GM12878 (cell line): ENCODE measurements at regions not wholly inside any gene's neighbourhood (a gene's known extent, or its start where the extent isn't known, plus 50 kb on each side); places are given as distances from the start of the nearest gene placed in this dataset.

Experiments used
- ATAC-seq: fragments of 200-7000 bp; cut with Tn5 transposase; 3 replicates; pipeline ENCODE4 v1.9.1; 2020; ENCODE audit warnings: mild to moderate bottlenecking, moderate library complexity
- BruUV-seq: library from RNA; stranded (reverse); fragments of 400-500 nt; replicated peaks from 2 replicates; lab custom pipeline; 2021; lab: Mats Ljungman, UMichigan
- CTCF ChIA-PET: fragments of 300-600 bp; sonication (Branson Sonifier 250); formaldehyde crosslinking; extraction: SDS; loops from one replicate; lab custom pipeline; 2021; ENCODE audit warnings: inconsistent platforms; lab: Yijun Ruan, JAX
- POLR2A ChIA-PET: fragments of 350-600 bp; formaldehyde crosslinking; extraction: SDS; loops from one replicate; lab custom pipeline; 2021; ENCODE audit warnings: inconsistent platforms; lab: Charles Lee
- RAD21 ChIA-PET: fragments of 300-600 bp; sonication (Branson Sonifier 250); formaldehyde crosslinking; loops from one replicate; lab custom pipeline; 2023; ENCODE audit warnings: antibody characterized with exemption; ENCODE audit not compliant: unreplicated experiment; lab: Charles Lee
- SMC1A ChIA-PET: fragments of 300-600 bp; sonication (Branson Sonifier 250); formaldehyde crosslinking; loops from one replicate; lab custom pipeline; 2023; ENCODE audit not compliant: unreplicated experiment, uncharacterized antibody; lab: Charles Lee
- DNase-seq: peaks from one replicate; pipeline ENCODE4 v3.0.0-alpha.2; 2011; ENCODE audit warnings: low read depth, low spot score
- FAIRE-seq: peaks from 3 replicates; lab custom pipeline; 2011; peaks lifted over from hg19 to GRCh38; lab: Jason Lieb, UNC
- H2AFZ ChIP-seq: 2 replicates; pipeline ENCODE4 v1.6.0; 2011; ENCODE audit warnings: low read depth, low read length, control low read depth; ENCODE audit not compliant: control insufficient read depth
- H3K27ac ChIP-seq: 2 replicates; pipeline ENCODE4 v1.5.1; 2011; ENCODE audit warnings: control low read depth; ENCODE audit not compliant: control insufficient read depth, insufficient read depth
- H3K27me3 ChIP-seq, 2 experiments: replicated peaks in 1 of 2; 2 replicates each; pipeline versions ENCODE4 v1.6.0 to v1.6.1; 2011; ENCODE audit warnings: low read length in 1 of 2; ENCODE audit not compliant: control insufficient read depth in 2 of 2, insufficient read depth in 2 of 2
- H3K36me3 ChIP-seq, 2 experiments: 2 replicates each; pipeline ENCODE4 v1.5.1; 2011; ENCODE audit warnings: low read length in 1 of 2; ENCODE audit not compliant: control insufficient read depth in 2 of 2, insufficient read depth in 2 of 2
- H3K4me1 ChIP-seq: 2 replicates; pipeline ENCODE4 v1.6.1; 2011; ENCODE audit warnings: mild to moderate bottlenecking, low read length, moderate library complexity, mixed read lengths; ENCODE audit not compliant: control insufficient read depth, insufficient read depth
- H3K4me2 ChIP-seq: 2 replicates; pipeline ENCODE4 v1.6.0; 2011; ENCODE audit warnings: control low read depth; ENCODE audit not compliant: control insufficient read depth, insufficient read depth
- H3K4me3 ChIP-seq: fragments of 200-600 bp; sonication (generic); 2 replicates; pipeline ENCODE4 v1.5.1; 2016
- H3K79me2 ChIP-seq: 2 replicates; pipeline ENCODE4 v1.6.0; 2011; ENCODE audit warnings: low read length; ENCODE audit not compliant: control insufficient read depth, insufficient read depth
- H3K9ac ChIP-seq: 2 replicates; pipeline ENCODE4 v1.8.0; 2011; ENCODE audit warnings: low read length, control low read depth, mixed read lengths; ENCODE audit not compliant: control insufficient read depth, insufficient read depth
- H3K9me3 ChIP-seq: replicated peaks from 3 replicates; pipeline ENCODE4 v1.5.1; 2011; ENCODE audit warnings: mild to moderate bottlenecking, low read length; ENCODE audit not compliant: control insufficient read depth, insufficient read depth
- H4K20me1 ChIP-seq: 2 replicates; pipeline ENCODE4 v1.6.0; 2011; ENCODE audit not compliant: control insufficient read depth, insufficient read depth
- ATF2 ChIP-seq: IDR thresholded peaks from 2 replicates; pipeline ENCODE4 v1.6.1; 2012; ENCODE audit warnings: low read length, inconsistent platforms
- CREB1 ChIP-seq: IDR thresholded peaks from 2 replicates; pipeline ENCODE4 v1.6.1; 2012; ENCODE audit warnings: low read depth, mild to moderate bottlenecking, inconsistent platforms
- EZH2 ChIP-seq: IDR thresholded peaks from 2 replicates; pipeline ENCODE4 v1.6.1; 2012; ENCODE audit warnings: low read depth, mild to moderate bottlenecking, control low read depth, inconsistent platforms, low read length, borderline replicate concordance; ENCODE audit not compliant: control insufficient read depth
- FOXM1 ChIP-seq: IDR thresholded peaks from 2 replicates; pipeline ENCODE4 v1.6.1; 2012; ENCODE audit warnings: low read depth, mild to moderate bottlenecking, inconsistent platforms, low read length, moderate library complexity
- IRF5 ChIP-seq: fragments of 450-650 bp; IDR thresholded peaks from 2 replicates; pipeline ENCODE4 v1.6.1; 2017; ENCODE audit warnings: borderline replicate concordance
- JUND ChIP-seq: IDR thresholded peaks from 2 replicates; pipeline ENCODE4 v1.6.1; 2012; ENCODE audit warnings: low read depth, mild to moderate bottlenecking, low read length, improper control_type of control experiment, moderate library complexity
- MYB ChIP-seq: fragments of 150-350 bp; IDR thresholded peaks from 2 replicates; pipeline ENCODE4 v1.6.1; 2014; ENCODE audit warnings: mild to moderate bottlenecking, low read depth, low read length, borderline replicate concordance
- POLR2AphosphoS2 ChIP-seq: IDR thresholded peaks from 2 replicates; pipeline ENCODE4 v1.6.1; 2011; ENCODE audit warnings: low read depth, mild to moderate bottlenecking, low read length, improper control_type of control experiment, moderate library complexity
- PRDM15 ChIP-seq: fragments of 450-650 bp; formaldehyde crosslinking; IDR thresholded peaks from 2 replicates; pipeline ENCODE4 v1.4.0; 2020; ENCODE audit warnings: mild to moderate bottlenecking, moderate library complexity
- SIX5 ChIP-seq: IDR thresholded peaks from 2 replicates; pipeline ENCODE4 v1.6.1; 2011; ENCODE audit warnings: mild to moderate bottlenecking, low read depth, low read length, moderate library complexity; ENCODE audit not compliant: severe bottlenecking
- SMAD1 ChIP-seq: fragments of 450-650 bp; IDR thresholded peaks from 2 replicates; pipeline ENCODE4 v1.6.1; 2018; ENCODE audit warnings: mild to moderate bottlenecking, low read depth; ENCODE audit not compliant: partially characterized antibody
- ZNF274 ChIP-seq: IDR thresholded peaks from one replicate; pipeline ENCODE4 v1.8.0; 2011; ENCODE audit not compliant: insufficient read length, insufficient read depth
- ZNF622 ChIP-seq: fragments of 450-650 bp; IDR thresholded peaks from 2 replicates; pipeline ENCODE4 v1.6.1; 2017; ENCODE audit warnings: mild to moderate bottlenecking, inconsistent platforms
- WGBS: methylation state at CpG from one replicate; pipeline ENCODE4 v1.1.6; 2016; ENCODE audit warnings: low lambda C conversion rate; ENCODE audit not compliant: insufficient replicate concordance, insufficient coverage; ENCODE audit errors: missing lambda C conversion rate; 5-methylcytosine and 5-hydroxymethylcytosine counted together
- in situ Hi-C: fragments of 300-500 bp; cut with MboI; formaldehyde crosslinking; loops from 9 replicates; pipeline ENCODE4 v1.14.3; 2018; ENCODE audit warnings: mixed read lengths
- intact Hi-C: fragments of 100-400 bp; cut with micrococcal nuclease; formaldehyde crosslinking; loops from one replicate; pipeline ENCODE4 v1.14.2; 2022; ENCODE audit not compliant: unreplicated experiment

- TF ChIP-seq ATF2 (no peak), ZNF622 (no peak), MYB (no peak), IRF5 (no peak)
These were observed 900.3 kb downstream of the PCDH7 start (continued) for GRCh38 chr4:31620476-31620875.

GRCh38 chr4:31645236-31645635 is 925.1 kb downstream of the PCDH7 start:
- H3K4me3 ChIP-seq = no peak overlapping the region
- no TSS peak for BruUV-seq
- no peak overlapping the region for H3K4me2 ChIP-seq
- H3K27ac ChIP-seq = no peak overlapping the region
- H2AFZ ChIP-seq = no peak overlapping the region
- ChIA-PET CTCF (no interaction called here), SMC1A (interaction anchor here (0.7 kb wide), 1 partner anchor 12 kb away, joined by 3 read pairs; no protein-coding TSS in a partner anchor), RAD21 (no interaction called here), POLR2A (no interaction called here)
- H4K20me1 ChIP-seq = no peaks in the 10 kb centered on the region
- no peak for ATAC-seq
- intact Hi-C loops = no loop called here
- no peaks in the 10 kb centered on the region for H3K9me3 ChIP-seq
- 62% methylated on average over 4 of the region's 4 CpGs for WGBS
- no peaks in the 10 kb centered on the region for H3K4me1 ChIP-seq
- H3K79me2 ChIP-seq = no peaks in the 10 kb centered on the region
- H3K36me3 ChIP-seq = no peaks in the 10 kb centered on the region
- no peaks in the 10 kb centered on the region for H3K27me3 ChIP-seq
- FAIRE-seq = no peak
- H3K9ac ChIP-seq = no peak overlapping the region
- no peak for DNase-seq
- in situ Hi-C loops = no loop called here
- TF ChIP-seq PRDM15 (no peak), MYB (no peak), ATF2 (no peak), POLR2AphosphoS2 (no peak), JUND (no peak), SMAD1 (no peak), SIX5 (no peak), CREB1 (no peak), IRF5 (no peak), FOXM1 (no peak), EZH2 (no peak), ZNF274 (no peak)
